ENCODE measurements at regions not wholly inside any gene's neighbourhood (a gene's known extent, or its start where the extent isn't known, plus 50 kb on each side); places are given as distances from the start of the nearest gene placed in this dataset.
"Not testable (repeated sequence)": the region's sequence is repeated elsewhere in the genome, so short reads cannot be mapped to it uniquely, and the experiment has no call there.

GRCh38 chr13:83100237-83100636, 782.0 kb downstream of the SLITRK1 start:
- WGBS (ENCODE audit: insufficient coverage), result 100% methylated on average over 1 of the region's 1 CpG
- Histone ChIP-seq H3K4me1 (ENCODE audit: control extremely low read depth in 1 of 4, control insufficient read depth in 4 of 4, insufficient read depth in 4 of 4, low read length in 3 of 4) (no peaks in the 10 kb centered on the region), H3K36me3 (ENCODE audit: control insufficient read depth in 4 of 4, insufficient read depth in 4 of 4, low read length in 3 of 4) (no peaks in the 10 kb centered on the region), H3K27ac (ENCODE audit: insufficient read depth in 1 of 2, low read depth in 1 of 2, low read length in 2 of 2, poor library complexity in 1 of 2, severe bottlenecking in 2 of 2) (no peak overlapping the region), H3K27me3 (replicated peaks in 2 of 5; ENCODE audit: control insufficient read depth in 4 of 5, insufficient read depth in 5 of 5, low read length in 4 of 5) (no peaks in the 10 kb centered on the region), H3K4me3 (ENCODE audit: control insufficient read depth in 1 of 7, extremely low read depth in 1 of 7, insufficient read depth in 4 of 7, low read depth in 2 of 7, low read length in 6 of 7) (no peak overlapping the region), H3K9me3 (ENCODE audit: control extremely low read depth in 1 of 5, control insufficient read depth in 4 of 5, insufficient read depth in 2 of 5, low read depth in 1 of 5, low read length in 4 of 5) (no peaks in the 10 kb centered on the region)
- POLR2A ChIA-PET, result no interaction called here
- CTCF ChIA-PET, result interaction anchor here (0.7 kb wide), 1 partner anchor 54 kb away, joined by 3 read pairs; no protein-coding TSS in a partner anchor
- DNase-seq, result no peak

- ChIA-PET CTCF (no interaction called here), POLR2A (no interaction called here)
- Histone ChIP-seq H3K27me3 (replicated peaks in 2 of 5; ENCODE audit: control insufficient read depth in 4 of 5, insufficient read depth in 5 of 5, low read length in 4 of 5) (no peaks in the 10 kb centered on the region), H3K4me1 (ENCODE audit: control extremely low read depth in 1 of 4, control insufficient read depth in 4 of 4, insufficient read depth in 4 of 4, low read length in 3 of 4) (no peaks in the 10 kb centered on the region), H3K9me3 (ENCODE audit: control extremely low read depth in 1 of 5, control insufficient read depth in 4 of 5, insufficient read depth in 2 of 5, low read depth in 1 of 5, low read length in 4 of 5) (peaks cover 0 to 13% (median 2%) of the 10 kb centered on the region in 5 experiments), H3K27ac (ENCODE audit: insufficient read depth in 1 of 2, low read depth in 1 of 2, low read length in 2 of 2, poor library complexity in 1 of 2, severe bottlenecking in 2 of 2) (no peak overlapping the region), H3K36me3 (ENCODE audit: control insufficient read depth in 4 of 4, insufficient read depth in 4 of 4, low read length in 3 of 4) (no peaks in the 10 kb centered on the region), H3K4me3 (ENCODE audit: control insufficient read depth in 1 of 7, extremely low read depth in 1 of 7, insufficient read depth in 4 of 7, low read depth in 2 of 7, low read length in 6 of 7) (no peak overlapping the region)
- DNase-seq, result no peak
- no CpG with 5 or more reads among the region's 1 CpG for WGBS (ENCODE audit: insufficient coverage)
Observed at GRCh38 chr13:83088858-83089257, 793.4 kb downstream of the SLITRK1 start.

GRCh38 chr13:83086948-83087347, 795.3 kb downstream of the SLITRK1 start:
- Histone ChIP-seq H3K27ac (ENCODE audit: insufficient read depth in 1 of 2, low read depth in 1 of 2, low read length in 2 of 2, poor library complexity in 1 of 2, severe bottlenecking in 2 of 2) (no peak overlapping the region), H3K27me3 (replicated peaks in 2 of 5; ENCODE audit: control insufficient read depth in 4 of 5, insufficient read depth in 5 of 5, low read length in 4 of 5) (no peaks in the 10 kb centered on the region), H3K4me3 (ENCODE audit: control insufficient read depth in 1 of 7, extremely low read depth in 1 of 7, insufficient read depth in 4 of 7, low read depth in 2 of 7, low read length in 6 of 7) (no peak overlapping the region), H3K36me3 (ENCODE audit: control insufficient read depth in 4 of 4, insufficient read depth in 4 of 4, low read length in 3 of 4) (no peaks in the 10 kb centered on the region), H3K9me3 (ENCODE audit: control extremely low read depth in 1 of 5, control insufficient read depth in 4 of 5, insufficient read depth in 2 of 5, low read depth in 1 of 5, low read length in 4 of 5) (peaks cover 0 to 17% (median 4%) of the 10 kb centered on the region in 5 experiments), H3K4me1 (ENCODE audit: control extremely low read depth in 1 of 4, control insufficient read depth in 4 of 4, insufficient read depth in 4 of 4, low read length in 3 of 4) (no peaks in the 10 kb centered on the region)
- WGBS (ENCODE audit: insufficient coverage), result no CpG with 5 or more reads among the region's 1 CpG
- CTCF ChIA-PET, result no interaction called here
- POLR2A ChIA-PET, result no interaction called here
- DNase-seq, result no peak

GRCh38 chr13:83086088-83086487, 796.2 kb downstream of the SLITRK1 start:
- H3K4me1 ChIP-seq (ENCODE audit: control extremely low read depth in 1 of 4, control insufficient read depth in 4 of 4, insufficient read depth in 4 of 4, low read length in 3 of 4), result no peaks in the 10 kb centered on the region
- CTCF ChIA-PET, result no interaction called here
- POLR2A ChIA-PET, result no interaction called here

GRCh38 chr13:83085186-83085900, 796.9 kb downstream of the SLITRK1 start:
- no peaks in the 10 kb centered on the region for H3K27me3 ChIP-seq (replicated peaks in 2 of 5; ENCODE audit: control insufficient read depth in 4 of 5, insufficient read depth in 5 of 5, low read length in 4 of 5)
- H3K4me3 ChIP-seq (ENCODE audit: control insufficient read depth in 1 of 7, extremely low read depth in 1 of 7, insufficient read depth in 4 of 7, low read depth in 2 of 7, low read length in 6 of 7), result no peak overlapping the region
- no peaks in the 10 kb centered on the region for H3K36me3 ChIP-seq (ENCODE audit: control insufficient read depth in 4 of 4, insufficient read depth in 4 of 4, low read length in 3 of 4)
- ChIA-PET POLR2A (no interaction called here), CTCF (no interaction called here)
- WGBS (ENCODE audit: insufficient coverage), result 100% methylated on average over 1 of the region's 2 CpGs
- no peak for DNase-seq
- H3K27ac ChIP-seq (ENCODE audit: insufficient read depth in 1 of 2, low read depth in 1 of 2, low read length in 2 of 2, poor library complexity in 1 of 2, severe bottlenecking in 2 of 2), result no peak overlapping the region
- no peaks in the 10 kb centered on the region for H3K4me1 ChIP-seq (ENCODE audit: control extremely low read depth in 1 of 4, control insufficient read depth in 4 of 4, insufficient read depth in 4 of 4, low read length in 3 of 4)
- peaks cover 0 to 13% (median 4%) of the 10 kb centered on the region in 5 experiments for H3K9me3 ChIP-seq (ENCODE audit: control extremely low read depth in 1 of 5, control insufficient read depth in 4 of 5, insufficient read depth in 2 of 5, low read depth in 1 of 5, low read length in 4 of 5)

More at GRCh38 chr13:83086088-83086487, 796.2 kb downstream of the SLITRK1 start:
- no peak for DNase-seq
- Histone ChIP-seq H3K4me3 (ENCODE audit: control insufficient read depth in 1 of 7, extremely low read depth in 1 of 7, insufficient read depth in 4 of 7, low read depth in 2 of 7, low read length in 6 of 7) (no peak overlapping the region), H3K36me3 (ENCODE audit: control insufficient read depth in 4 of 4, insufficient read depth in 4 of 4, low read length in 3 of 4) (no peaks in the 10 kb centered on the region), H3K27me3 (replicated peaks in 2 of 5; ENCODE audit: control insufficient read depth in 4 of 5, insufficient read depth in 5 of 5, low read length in 4 of 5) (no peaks in the 10 kb centered on the region), H3K27ac (ENCODE audit: insufficient read depth in 1 of 2, low read depth in 1 of 2, low read length in 2 of 2, poor library complexity in 1 of 2, severe bottlenecking in 2 of 2) (no peak overlapping the region), H3K9me3 (ENCODE audit: control extremely low read depth in 1 of 5, control insufficient read depth in 4 of 5, insufficient read depth in 2 of 5, low read depth in 1 of 5, low read length in 4 of 5) (peaks cover 0 to 17% (median 4%) of the 10 kb centered on the region in 5 experiments)

GRCh38 chr13:83077499-83077898, 804.8 kb downstream of the SLITRK1 start:
- Histone ChIP-seq H3K27me3 (replicated peaks in 2 of 5; ENCODE audit: control insufficient read depth in 4 of 5, insufficient read depth in 5 of 5, low read length in 4 of 5) (no peaks in the 10 kb centered on the region), H3K4me3 (ENCODE audit: control insufficient read depth in 1 of 7, extremely low read depth in 1 of 7, insufficient read depth in 4 of 7, low read depth in 2 of 7, low read length in 6 of 7) (no peak overlapping the region), H3K4me1 (ENCODE audit: control extremely low read depth in 1 of 4, control insufficient read depth in 4 of 4, insufficient read depth in 4 of 4, low read length in 3 of 4) (no peaks in the 10 kb centered on the region), H3K27ac (ENCODE audit: insufficient read depth in 1 of 2, low read depth in 1 of 2, low read length in 2 of 2, poor library complexity in 1 of 2, severe bottlenecking in 2 of 2) (no peak overlapping the region), H3K9me3 (ENCODE audit: control extremely low read depth in 1 of 5, control insufficient read depth in 4 of 5, insufficient read depth in 2 of 5, low read depth in 1 of 5, low read length in 4 of 5) (peaks cover 0 to 10% (median 2%) of the 10 kb centered on the region in 5 experiments), H3K36me3 (ENCODE audit: control insufficient read depth in 4 of 4, insufficient read depth in 4 of 4, low read length in 3 of 4) (no peaks in the 10 kb centered on the region)
- DNase-seq, result no peak
- 100% methylated on average over 1 of the region's 2 CpGs for WGBS (ENCODE audit: insufficient coverage)
- POLR2A ChIA-PET, result no interaction called here
- CTCF ChIA-PET, result no interaction called here

GRCh38 chr13:83073930-83074329, 808.3 kb downstream of the SLITRK1 start:
- H3K4me1 ChIP-seq (ENCODE audit: control extremely low read depth in 1 of 4, control insufficient read depth in 4 of 4, insufficient read depth in 4 of 4, low read length in 3 of 4); H3K27ac ChIP-seq (ENCODE audit: insufficient read depth in 1 of 2, low read depth in 1 of 2, low read length in 2 of 2, poor library complexity in 1 of 2, severe bottlenecking in 2 of 2); DNase-seq; H3K27me3 ChIP-seq (replicated peaks in 2 of 5; ENCODE audit: control insufficient read depth in 4 of 5, insufficient read depth in 5 of 5, low read length in 4 of 5); H3K4me3 ChIP-seq (ENCODE audit: control insufficient read depth in 1 of 7, extremely low read depth in 1 of 7, insufficient read depth in 4 of 7, low read depth in 2 of 7, low read length in 6 of 7); H3K36me3 ChIP-seq (ENCODE audit: control insufficient read depth in 4 of 4, insufficient read depth in 4 of 4, low read length in 3 of 4); H3K9me3 ChIP-seq (ENCODE audit: control extremely low read depth in 1 of 5, control insufficient read depth in 4 of 5, insufficient read depth in 2 of 5, low read depth in 1 of 5, low read length in 4 of 5); CTCF ChIA-PET: not testable (repeated sequence)
- POLR2A ChIA-PET, result interaction anchor here (0.6 kb wide), 1 partner anchor 141 kb away, joined by 3 read pairs; no protein-coding TSS in a partner anchor

All from common myeloid progenitor, CD34-positive (primary cell).